A549 (cell line): ENCODE measurements at regions not wholly inside any gene's neighbourhood (a gene's known extent, or its start where the extent isn't known, plus 50 kb on each side); places are given as distances from the start of the nearest gene placed in this dataset.

ENCODE experiments used
- ATAC-seq, 2 experiments: fragments of 200-7000 bp in 1 of 2; fragments of >200 bp in 1 of 2; cut with Nextera tagmentation in 1 of 2; cut with Tn5 transposase in 1 of 2; 3 replicates each; pipeline versions ENCODE4 v1.8.0 to v1.9.1; 2018 to 2020; ENCODE audit warnings: mild to moderate bottlenecking in 1 of 2, moderate library complexity in 1 of 2
- CTCF ChIA-PET: fragments of 300-600 bp; sonication (Branson Sonifier 250); formaldehyde crosslinking; extraction: SDS; loops from one replicate; lab custom pipeline; 2021; ENCODE audit warnings: antibody characterized with exemption, inconsistent platforms; lab: Yijun Ruan, JAX
- POLR2A ChIA-PET: fragments of 350-600 bp; formaldehyde crosslinking; extraction: SDS; loops from one replicate; lab custom pipeline; 2021; ENCODE audit warnings: antibody characterized with exemption, inconsistent platforms; lab: Yijun Ruan, JAX
- DNase-seq, 2 experiments: peaks; one replicate each; pipeline versions ENCODE4 v3.0.0 to v3.0.0-alpha.2; 2011 to 2016; ENCODE audit warnings: low read depth in 1 of 2, low spot score in 1 of 2
- FAIRE-seq: peaks from 2 replicates; lab custom pipeline; 2011; peaks lifted over from hg19 to GRCh38; lab: Jason Lieb, UNC
- H3K27ac ChIP-seq, 2 experiments: fragments of >200 bp; sonication (Bioruptor Twin); formaldehyde crosslinking; 3 replicates each; pipeline ENCODE4 v1.5.1; 2016 to 2017
- H3K4me1 ChIP-seq: fragments of >200 bp; sonication (Bioruptor Twin); formaldehyde crosslinking; 3 replicates; pipeline ENCODE4 v1.6.1; 2016
- H3K4me2 ChIP-seq: fragments of >200 bp; sonication (Bioruptor Twin); formaldehyde crosslinking; 3 replicates; pipeline ENCODE4 v1.6.1; 2016
- H3K4me3 ChIP-seq: fragments of >200 bp; sonication (Bioruptor Twin); formaldehyde crosslinking; 3 replicates; pipeline ENCODE4 v1.5.1; 2016
- H3K9me3 ChIP-seq: fragments of >200 bp; sonication (Bioruptor Twin); formaldehyde crosslinking; 3 replicates; pipeline ENCODE4 v1.6.1; 2016
- ATOH8 ChIP-seq: fragments of 250-450 bp; sonication (Bioruptor Pico); IDR thresholded peaks from 2 replicates; pipeline ENCODE4 v1.5.0; 2020; ENCODE audit warnings: low read depth, mild to moderate bottlenecking, moderate library complexity
- CBX8 ChIP-seq: fragments of 200-600 bp; sonication (generic); IDR thresholded peaks from 2 replicates; pipeline ENCODE4 v1.6.1; 2016
- CEBPB ChIP-seq, 2 experiments: fragments of >200 bp in 1 of 2; sonication (Bioruptor Twin) in 1 of 2; formaldehyde crosslinking in 1 of 2; IDR thresholded peaks; 2 replicates each; pipeline ENCODE4 v1.6.1; 2012 to 2016
- CHD4 ChIP-seq: fragments of 200-600 bp; sonication (generic); IDR thresholded peaks from 2 replicates; pipeline ENCODE4 v1.6.1; 2016; ENCODE audit warnings: antibody characterized with exemption, mild to moderate bottlenecking, borderline replicate concordance
- EHF ChIP-seq: fragments of 250-450 bp; sonication (Bioruptor Pico); IDR thresholded peaks from 2 replicates; pipeline ENCODE4 v1.5.0; 2020; ENCODE audit warnings: mild to moderate bottlenecking
- EHMT2 ChIP-seq: fragments of 200-600 bp; sonication (generic); IDR thresholded peaks from 2 replicates; pipeline ENCODE4 v1.6.1; 2016; ENCODE audit warnings: antibody characterized with exemption, low read depth, mild to moderate bottlenecking, moderate library complexity
- ESRRA ChIP-seq: fragments of 150-350 bp; IDR thresholded peaks from 2 replicates; pipeline ENCODE4 v1.6.1; 2014; ENCODE audit warnings: mild to moderate bottlenecking, low read length, borderline replicate concordance
- FOSL2 ChIP-seq, 2 experiments: fragments of 450-650 bp in 1 of 2; fragments of >200 bp in 1 of 2; sonication (Bioruptor Twin) in 1 of 2; formaldehyde crosslinking; IDR thresholded peaks; 2 replicates each; pipeline versions ENCODE4 v1.5.0 to v1.6.1; 2016 to 2020; ENCODE audit warnings: mild to moderate bottlenecking in 1 of 2, moderate library complexity in 1 of 2
- HDAC2 ChIP-seq: fragments of 200-600 bp; sonication (generic); IDR thresholded peaks from 2 replicates; pipeline ENCODE4 v1.6.1; 2016
- HOXA7 ChIP-seq: fragments of 250-450 bp; sonication (Bioruptor Pico); IDR thresholded peaks from 2 replicates; pipeline ENCODE4 v1.5.0; 2020; ENCODE audit warnings: mild to moderate bottlenecking, moderate library complexity
- MAX ChIP-seq: IDR thresholded peaks from 2 replicates; pipeline ENCODE4 v1.6.1; 2012
- MAZ ChIP-seq: fragments of 150-350 bp; IDR thresholded peaks from 2 replicates; pipeline ENCODE4 v1.6.1; 2014; ENCODE audit warnings: antibody characterized with exemption, low read depth, low read length, borderline replicate concordance
- MYC ChIP-seq: IDR thresholded peaks from 2 replicates; pipeline ENCODE4 v1.6.1; 2012; ENCODE audit warnings: mild to moderate bottlenecking, inconsistent platforms, low read length, improper control_type of control experiment, borderline replicate concordance
- NFE2L2 ChIP-seq: fragments of 150-350 bp; conservative IDR thresholded peaks from 2 replicates; pipeline ENCODE4 v1.6.1; 2014; ENCODE audit warnings: low read length
- PHF8 ChIP-seq: fragments of 200-600 bp; sonication (generic); IDR thresholded peaks from 2 replicates; pipeline ENCODE4 v1.6.1; 2016; ENCODE audit warnings: low read depth, mild to moderate bottlenecking, antibody characterized with exemption, moderate library complexity, borderline replicate concordance
- RAD21 ChIP-seq, 2 experiments: fragments of >200 bp in 1 of 2; sonication (Bioruptor Twin) in 1 of 2; formaldehyde crosslinking in 1 of 2; IDR thresholded peaks in 1 of 2; conservative IDR thresholded peaks in 1 of 2; 2 replicates in 1 of 2; 3 replicates in 1 of 2; pipeline ENCODE4 v1.6.1; 2012 to 2018; ENCODE audit warnings: inconsistent platforms in 1 of 2
- TFCP2L1 ChIP-seq: fragments of 250-450 bp; sonication (Bioruptor Pico); IDR thresholded peaks from 2 replicates; pipeline ENCODE4 v1.5.0; 2021; ENCODE audit warnings: mild to moderate bottlenecking
- WGBS: methylation state at CpG from one replicate; pipeline ENCODE4 v1.1.6; 2017; ENCODE audit errors: missing lambda C conversion rate; 5-methylcytosine and 5-hydroxymethylcytosine counted together
- TF ChIP-seq, protein P1 (sequence below): fragments of 200-600 bp; sonication (generic); IDR thresholded peaks from 2 replicates; pipeline ENCODE4 v1.6.1; 2016; ENCODE audit warnings: antibody characterized with exemption, mild to moderate bottlenecking, moderate library complexity

GRCh38 chr16:74049027-74049426 lies 247.6 kb upstream of the PSMD7 start:
- H3K9me3 ChIP-seq = no peaks in the 10 kb centered on the region
- CTCF ChIA-PET = no interaction called here
- no peak for ATAC-seq
- no peaks in the 10 kb centered on the region for H3K4me1 ChIP-seq
- TF ChIP-seq TFCP2L1 = no peak
- no peak for TF ChIP-seq ESRRA
- no peak for DNase-seq
- H3K4me3 ChIP-seq = no peak overlapping the region
- no peak overlapping the region for H3K4me2 ChIP-seq
- POLR2A ChIA-PET = no interaction called here
- no peak overlapping the region for H3K27ac ChIP-seq
- FAIRE-seq = no peak
- 3% methylated on average over 4 of the region's 4 CpGs for WGBS

DNA sequence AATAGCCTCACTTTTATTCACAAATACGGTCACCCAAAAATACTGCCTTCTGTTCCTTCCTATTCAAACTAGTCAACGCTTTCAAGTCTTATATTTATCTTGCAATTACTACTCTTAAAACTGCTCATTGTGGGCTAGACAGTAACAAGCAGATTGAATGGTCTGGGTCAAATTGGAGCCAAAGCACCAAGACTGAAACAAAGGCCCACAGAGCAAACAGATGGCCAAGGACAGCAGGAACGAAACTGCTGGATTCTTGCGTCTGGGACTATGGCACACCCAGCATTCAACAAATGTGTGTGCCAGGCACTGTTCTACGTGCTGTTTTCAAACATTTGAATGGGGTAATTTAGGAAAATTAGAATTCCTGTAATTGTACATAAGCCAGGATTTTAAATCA lies 250.1 kb upstream of the PSMD7 start:
- POLR2A ChIA-PET = no interaction called here
- Histone ChIP-seq H3K4me3 (no peak overlapping the region), H3K27ac (no peak overlapping the region), H3K9me3 (no peaks in the 10 kb centered on the region), H3K4me2 (no peak overlapping the region), H3K4me1 (no peaks in the 10 kb centered on the region)
- DNase-seq = no peak
- no peak for FAIRE-seq
- TF ChIP-seq EHF = no peak
- no peak for TF ChIP-seq RAD21 (conservative IDR thresholded peaks at IDR 0.05 in 1 of 2, IDR thresholded peaks at IDR 0.05 in 1 of 2)
- no peak for TF ChIP-seq CBX8
- TF ChIP-seq FOSL2 (IDR thresholded peaks at IDR 0.05) = no peak
- TF ChIP-seq FOSL2 (CRISPR knock-in tag; IDR thresholded peaks at IDR 0.05) = no peak
- no peak for TF ChIP-seq MAX
- TF ChIP-seq EHMT2 = no peak
- TF ChIP-seq NFE2L2 = no peak
- no peak for TF ChIP-seq ATOH8 (CRISPR knock-in tag)
- no peak for TF ChIP-seq ESRRA
- TF ChIP-seq PHF8 = no peak
- no peak for TF ChIP-seq HDAC2
- no peak for TF ChIP-seq CEBPB (IDR thresholded peaks at IDR 0.05)
- no peak for TF ChIP-seq TFCP2L1
- TF ChIP-seq HOXA7 (CRISPR knock-in tag) = no peak
- TF ChIP-seq, protein P1, sequence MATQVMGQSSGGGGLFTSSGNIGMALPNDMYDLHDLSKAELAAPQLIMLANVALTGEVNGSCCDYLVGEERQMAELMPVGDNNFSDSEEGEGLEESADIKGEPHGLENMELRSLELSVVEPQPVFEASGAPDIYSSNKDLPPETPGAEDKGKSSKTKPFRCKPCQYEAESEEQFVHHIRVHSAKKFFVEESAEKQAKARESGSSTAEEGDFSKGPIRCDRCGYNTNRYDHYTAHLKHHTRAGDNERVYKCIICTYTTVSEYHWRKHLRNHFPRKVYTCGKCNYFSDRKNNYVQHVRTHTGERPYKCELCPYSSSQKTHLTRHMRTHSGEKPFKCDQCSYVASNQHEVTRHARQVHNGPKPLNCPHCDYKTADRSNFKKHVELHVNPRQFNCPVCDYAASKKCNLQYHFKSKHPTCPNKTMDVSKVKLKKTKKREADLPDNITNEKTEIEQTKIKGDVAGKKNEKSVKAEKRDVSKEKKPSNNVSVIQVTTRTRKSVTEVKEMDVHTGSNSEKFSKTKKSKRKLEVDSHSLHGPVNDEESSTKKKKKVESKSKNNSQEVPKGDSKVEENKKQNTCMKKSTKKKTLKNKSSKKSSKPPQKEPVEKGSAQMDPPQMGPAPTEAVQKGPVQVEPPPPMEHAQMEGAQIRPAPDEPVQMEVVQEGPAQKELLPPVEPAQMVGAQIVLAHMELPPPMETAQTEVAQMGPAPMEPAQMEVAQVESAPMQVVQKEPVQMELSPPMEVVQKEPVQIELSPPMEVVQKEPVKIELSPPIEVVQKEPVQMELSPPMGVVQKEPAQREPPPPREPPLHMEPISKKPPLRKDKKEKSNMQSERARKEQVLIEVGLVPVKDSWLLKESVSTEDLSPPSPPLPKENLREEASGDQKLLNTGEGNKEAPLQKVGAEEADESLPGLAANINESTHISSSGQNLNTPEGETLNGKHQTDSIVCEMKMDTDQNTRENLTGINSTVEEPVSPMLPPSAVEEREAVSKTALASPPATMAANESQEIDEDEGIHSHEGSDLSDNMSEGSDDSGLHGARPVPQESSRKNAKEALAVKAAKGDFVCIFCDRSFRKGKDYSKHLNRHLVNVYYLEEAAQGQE = no peak
- TF ChIP-seq MAZ = no peak
- ATAC-seq = no peak
- CTCF ChIA-PET = no interaction called here
- WGBS = 12% methylated on average over 5 of the region's 5 CpGs

DNA sequence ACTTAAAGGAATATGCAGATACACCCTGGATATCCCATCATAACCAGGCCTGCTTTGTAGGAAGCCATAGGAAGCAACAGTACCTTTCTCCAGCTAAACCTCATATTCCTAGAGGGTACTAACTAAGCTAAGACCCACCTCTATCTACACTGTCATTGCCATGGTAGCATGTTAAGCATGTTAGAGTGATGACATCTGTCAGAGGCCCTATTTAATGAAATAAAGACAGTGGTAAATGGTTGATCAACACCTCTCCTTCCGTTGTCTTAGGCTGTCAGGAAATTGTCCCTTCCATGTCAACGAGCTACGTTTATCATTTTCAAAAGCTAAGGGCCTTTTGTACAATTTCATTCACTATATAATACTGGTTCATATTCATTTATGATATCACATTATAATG lies 251.1 kb upstream of the PSMD7 start:
- FAIRE-seq (no peak), DNase-seq (no peak), ATAC-seq (no peak)
- Histone ChIP-seq H3K4me1 (no peaks in the 10 kb centered on the region), H3K9me3 (no peaks in the 10 kb centered on the region), H3K27ac (no peak overlapping the region), H3K4me2 (no peak overlapping the region), H3K4me3 (no peak overlapping the region)
- ChIA-PET POLR2A (no interaction called here), CTCF (interaction anchor here (0.9 to 2.2 kb wide), 2 partner anchors 10 to 13 kb away, joined by 4 to 8 read pairs; no protein-coding TSS in a partner anchor)
- no peak for TF ChIP-seq CHD4
- TF ChIP-seq CBX8 = no peak
- no peak for TF ChIP-seq MYC
- TF ChIP-seq, protein P1 = no peak
- no peak for TF ChIP-seq ESRRA
- WGBS = 1% methylated on average over 3 of the region's 3 CpGs
